GM19438 (cell line): ENCODE measurements at regions not wholly inside any gene's neighbourhood (a gene's known extent, or its start where the extent isn't known, plus 50 kb on each side); places are given as distances from the start of the nearest gene placed in this dataset.

ENCODE experiments used
- ATAC-seq: cut with Tn5 transposase; IDR thresholded peaks from one replicate; pipeline ENCODE4 v1.9.1; 2021; ENCODE audit warnings: low read depth; ENCODE audit not compliant: unreplicated experiment

DNA sequence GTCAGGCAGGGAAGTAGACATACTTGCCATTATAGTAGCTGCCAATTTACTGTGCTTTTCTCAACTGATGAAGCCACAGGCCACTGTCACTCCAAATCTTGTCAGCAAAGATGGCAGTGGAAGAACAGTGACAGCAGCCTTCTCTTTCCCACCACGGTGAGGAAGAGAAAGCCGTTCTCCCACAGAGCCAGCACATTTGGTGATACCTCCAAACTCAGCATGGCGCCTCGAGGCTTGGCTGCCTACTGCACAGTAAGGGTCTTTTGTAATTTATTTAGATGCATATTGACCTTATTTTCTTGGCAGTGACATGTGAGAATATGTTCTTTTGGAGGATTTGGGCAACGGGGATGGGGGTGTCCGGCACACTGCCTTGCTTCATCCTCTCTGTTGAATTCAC lies 117.2 kb upstream of the CDH20 start:
- ATAC-seq: no peak

GRCh38 chr18:61222206-61222605 lies 111.0 kb upstream of the CDH20 start:
- ATAC-seq: no peak

GRCh38 chr18:61225336-61225735 lies 107.9 kb upstream of the CDH20 start:
- ATAC-seq: no peak

- ATAC-seq: no peak
Observed at GRCh38 chr18:61236356-61237057, 96.7 kb upstream of the CDH20 start.

GRCh38 chr18:61237529-61237928 lies 95.7 kb upstream of the CDH20 start:
- no peak for ATAC-seq

DNA sequence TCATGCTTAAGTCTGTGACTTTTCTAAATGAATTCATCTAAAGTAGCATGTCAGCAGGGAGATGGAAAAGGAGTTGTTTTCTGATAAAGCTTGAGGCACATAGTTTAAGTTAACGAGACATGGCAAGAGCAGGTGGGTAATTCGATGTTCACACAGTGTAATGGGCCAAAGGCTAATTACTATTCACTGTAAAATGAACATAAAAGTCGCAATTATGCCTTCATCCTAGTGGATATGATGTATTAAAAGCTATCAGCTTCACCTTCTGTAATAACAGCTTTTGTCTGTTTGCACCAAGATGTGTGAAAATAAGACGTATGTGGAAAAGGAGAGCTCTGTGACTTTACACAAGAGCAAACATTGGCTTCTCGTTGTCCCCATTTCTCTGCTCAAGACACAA lies 94.2 kb upstream of the CDH20 start:
- ATAC-seq: no peak

DNA sequence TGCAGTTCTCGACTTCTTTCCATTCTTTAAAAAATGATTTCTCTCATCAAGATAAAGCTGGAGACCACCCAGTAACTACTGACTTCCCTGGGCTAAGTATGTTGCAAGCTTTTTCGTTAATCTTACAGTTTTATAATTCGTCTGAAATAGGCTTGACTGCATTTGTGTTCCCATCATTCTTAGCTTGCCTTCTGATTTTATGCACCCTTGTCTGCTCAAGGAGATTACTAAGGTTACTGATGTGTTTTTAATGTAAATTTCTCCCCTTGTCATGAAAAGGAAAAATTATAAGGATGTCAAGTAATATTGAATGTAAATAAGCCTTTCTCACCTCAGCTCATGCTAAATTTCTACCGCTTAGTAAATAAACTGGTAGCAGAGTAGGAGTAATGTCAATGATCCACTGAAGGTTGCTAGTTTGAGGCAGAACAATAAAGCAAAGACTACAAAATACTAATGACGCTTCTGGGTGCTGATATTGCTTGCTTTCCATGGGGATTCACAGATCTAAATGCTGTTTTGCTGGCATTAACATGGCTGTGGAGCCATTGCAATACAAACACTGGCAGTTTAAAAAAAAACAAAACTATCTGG lies 91.9 kb upstream of the CDH20 start:
- no peak for ATAC-seq

GRCh38 chr18:61244632-61245031 lies 88.6 kb upstream of the CDH20 start:
- no peak for ATAC-seq

- ATAC-seq: no peak
Observed at GRCh38 chr18:61245276-61245675, 88.0 kb upstream of the CDH20 start.

GRCh38 chr18:61248589-61248988 lies 84.6 kb upstream of the CDH20 start:
- no peak for ATAC-seq

- ATAC-seq: no peak
Observed at GRCh38 chr18:61256291-61256690, 76.9 kb upstream of the CDH20 start.

DNA sequence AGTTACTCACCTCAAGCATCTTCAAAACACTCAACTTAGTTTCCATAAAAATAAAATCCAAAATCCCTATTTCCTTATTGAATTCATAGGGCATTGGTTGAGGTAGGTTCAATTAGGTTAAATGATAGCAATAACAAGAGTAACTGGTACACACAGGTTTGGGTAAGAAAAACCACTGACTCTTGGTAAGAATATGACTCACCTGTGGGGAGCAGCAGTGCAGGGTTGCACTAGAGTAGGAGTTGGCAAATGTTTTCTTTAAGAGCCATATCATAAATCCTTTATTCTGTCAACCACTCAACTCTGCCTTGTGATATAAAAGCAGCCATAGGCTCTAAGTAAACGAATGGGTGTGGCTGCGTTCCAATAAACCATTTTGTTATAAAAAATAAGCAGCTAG lies 71.4 kb upstream of the CDH20 start:
- ATAC-seq: no peak

DNA sequence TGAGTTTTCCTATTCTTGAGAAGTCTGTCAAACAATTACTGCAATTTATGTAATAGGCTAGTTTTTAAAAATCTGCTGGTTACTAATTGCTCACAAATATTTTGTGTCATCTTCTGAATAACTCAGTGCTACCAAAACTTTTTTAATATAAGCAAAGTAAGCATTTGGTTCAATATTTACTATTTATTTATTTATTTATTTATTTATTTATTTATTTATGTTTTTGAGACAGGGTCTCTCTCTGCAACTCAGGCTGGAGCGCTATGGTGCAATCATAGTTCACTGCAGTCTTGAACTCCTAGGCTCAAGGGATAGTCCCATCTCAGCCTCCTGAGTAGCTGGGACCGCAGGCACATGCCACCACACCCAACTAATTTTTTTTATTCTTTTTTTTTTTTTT lies 60.4 kb upstream of the CDH20 start:
- ATAC-seq: no peak

DNA sequence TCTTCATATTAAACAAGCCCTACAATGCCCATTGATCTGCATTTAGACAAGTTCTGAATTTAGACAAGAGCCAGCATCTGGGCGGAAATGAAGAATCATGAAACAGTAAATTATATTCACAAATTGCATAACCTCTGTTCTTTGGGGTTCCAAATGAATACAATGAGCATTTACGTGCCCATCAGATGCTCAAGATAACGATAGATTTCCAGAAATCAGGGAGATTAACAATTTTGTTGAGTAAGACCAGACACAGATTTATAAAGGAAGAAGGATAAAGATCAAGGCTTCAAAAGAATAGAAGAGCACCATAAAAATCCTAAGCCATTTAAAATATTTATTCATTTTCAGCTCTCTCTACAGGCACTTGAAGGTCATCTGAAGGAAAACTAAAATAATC lies 59.7 kb upstream of the CDH20 start:
- no peak for ATAC-seq

- ATAC-seq: no peak
Observed at GRCh38 chr18:61274416-61274960, 58.7 kb upstream of the CDH20 start.

- no peak for ATAC-seq
Observed at GRCh38 chr18:61277808-61278207, 55.4 kb upstream of the CDH20 start.

GRCh38 chr18:61281431-61281830 lies 51.8 kb upstream of the CDH20 start:
- ATAC-seq: no peak

GRCh38 chr18:61282926-61283325 lies 50.3 kb upstream of the CDH20 start:
- ATAC-seq: no peak
